Stimulated activated CD4-positive, alpha-beta T cell treated with anti-CD3 and anti-CD28 coated beads, Interleukin-2, amount 100 ng/mL, for 48 hours (primary cell): ENCODE measurements at regions not wholly inside any gene's neighbourhood (a gene's known extent, or its start where the extent isn't known, plus 50 kb on each side); places are given as distances from the start of the nearest gene placed in this dataset.
"Not testable (repeated sequence)": the region's sequence is repeated elsewhere in the genome, so short reads cannot be mapped to it uniquely, and the experiment has no call there.

ENCODE experiments used
- DNase-seq, 2 donors: peaks; one replicate each; pipeline ENCODE4 v3.0.0-alpha.2; 2020

- DNase-seq, result no peak
Observed at GRCh38 chr16:46519063-46519462, 102.1 kb downstream of the SHCBP1 start.

DNA sequence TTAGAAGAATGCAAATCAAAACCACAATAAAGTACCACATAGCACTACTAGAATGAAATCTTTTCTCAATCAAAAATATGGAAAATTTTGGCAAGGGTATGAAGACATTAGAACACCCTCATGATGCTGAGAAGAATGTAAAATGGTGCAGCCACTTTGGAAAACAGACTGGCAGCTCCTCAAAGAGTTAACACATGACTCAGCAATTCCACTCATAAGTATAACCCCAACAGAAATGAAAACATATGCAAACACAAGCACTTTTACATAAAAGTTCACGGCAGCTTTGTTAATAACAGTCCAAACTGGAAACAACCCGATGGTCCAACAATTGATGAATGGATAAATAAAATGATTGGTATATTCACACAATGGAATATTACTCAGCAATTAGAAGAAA lies 124.5 kb downstream of the SHCBP1 start:
- no peak for DNase-seq

DNA sequence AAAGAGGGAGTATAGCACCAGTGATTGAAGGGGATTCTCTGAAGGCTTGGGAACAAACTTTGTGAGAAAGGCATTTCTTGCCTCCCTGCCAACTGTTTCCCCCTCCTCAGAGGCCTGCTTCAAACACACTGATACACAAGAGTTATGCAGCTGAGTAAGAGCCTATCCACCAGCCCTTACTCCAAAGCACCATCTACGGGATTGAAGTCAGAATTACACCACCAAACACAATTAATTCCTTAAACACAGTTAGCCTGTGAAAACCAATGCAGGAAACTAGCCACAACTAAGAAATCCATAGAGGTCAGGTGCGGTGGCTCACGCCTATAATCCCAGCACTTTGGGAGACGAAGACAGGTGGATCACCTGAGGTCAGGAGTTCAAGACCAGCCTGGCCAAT lies 138.3 kb downstream of the SHCBP1 start:
- DNase-seq, result no peak

DNA sequence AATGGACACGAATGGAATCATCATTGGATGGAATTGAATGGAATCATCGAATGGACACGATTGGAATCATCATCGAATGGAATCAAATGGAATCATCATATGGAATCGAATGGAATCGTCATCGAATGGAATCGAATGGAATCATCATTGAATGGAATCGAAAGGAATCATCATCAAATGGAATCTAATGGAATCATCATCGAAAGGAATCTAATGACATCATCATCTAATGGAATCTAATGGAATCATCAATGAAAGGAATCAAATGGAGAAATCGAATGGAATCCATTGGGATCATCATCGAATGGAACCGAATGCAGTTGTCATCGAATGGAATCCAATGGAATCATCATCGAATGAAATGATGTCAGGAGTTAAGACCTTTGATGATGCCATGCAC lies 154.9 kb downstream of the SHCBP1 start:
- DNase-seq, result no peak

DNA sequence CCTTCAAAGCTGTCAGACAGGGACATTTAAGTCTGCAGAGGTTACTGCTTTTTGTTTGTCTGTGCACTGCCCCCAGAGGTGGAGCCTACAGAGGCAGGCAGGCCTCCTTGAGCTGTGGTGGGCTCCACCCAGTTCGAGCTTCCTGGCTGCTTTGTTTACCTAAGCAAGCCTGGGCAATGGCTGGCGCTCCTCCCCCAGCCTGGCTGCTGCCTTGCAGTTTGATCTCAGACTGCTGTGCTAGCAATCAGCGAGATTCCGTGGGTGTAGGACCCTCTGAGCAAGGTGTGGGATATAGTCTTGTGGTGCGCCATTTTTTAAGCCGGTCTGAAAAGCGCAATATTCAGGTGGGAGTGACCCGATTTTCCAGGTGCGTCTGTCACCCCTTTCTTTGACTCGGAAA lies 166.4 kb downstream of the SHCBP1 start:
- DNase-seq, result not testable (repeated sequence)

GRCh38 chr16:46428108-46429061 lies 192.8 kb downstream of the SHCBP1 start:
- no peak for DNase-seq

DNA sequence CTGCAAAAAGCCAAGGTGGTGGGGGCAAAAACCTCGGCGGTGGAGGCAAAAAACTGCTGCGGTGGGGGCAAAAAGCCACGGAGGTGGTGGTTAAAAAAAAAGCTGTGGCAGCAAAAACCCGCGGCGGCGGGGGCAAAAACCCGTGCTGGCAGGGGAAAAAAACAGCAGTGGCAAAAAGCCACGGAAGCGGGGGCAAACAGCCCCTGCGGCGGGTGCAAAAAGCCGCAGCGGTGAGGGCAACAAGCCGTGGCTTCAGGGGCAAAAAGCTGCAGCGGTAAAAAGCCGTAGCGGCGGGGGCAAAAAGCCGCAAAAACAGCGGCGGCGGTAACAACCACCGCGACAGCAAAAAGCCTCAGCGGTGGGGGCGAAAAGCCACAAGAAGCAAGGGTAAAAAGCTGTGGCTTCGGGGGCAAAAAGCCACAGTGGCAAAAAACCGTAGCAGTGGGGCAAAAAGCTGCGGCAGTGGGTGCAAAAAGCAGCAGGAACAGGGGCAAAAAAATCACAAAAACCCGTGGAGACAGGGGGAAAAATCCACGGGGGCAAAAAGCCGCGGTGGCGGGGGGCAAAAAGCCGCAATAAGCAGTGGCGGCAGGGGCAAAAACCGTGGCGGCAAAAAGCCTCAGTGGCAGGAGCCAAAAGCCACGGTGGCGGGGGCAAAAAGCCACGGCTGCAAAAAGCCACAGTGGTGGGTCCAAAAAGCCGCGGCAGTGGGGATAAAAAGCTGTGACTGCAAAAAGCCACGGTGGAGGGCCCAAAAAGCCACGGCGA lies 193.7 kb downstream of the SHCBP1 start:
- no peak for DNase-seq

- DNase-seq, result no peak
Observed at GRCh38 chr16:46426336-46426735, 194.8 kb downstream of the SHCBP1 start.

DNA sequence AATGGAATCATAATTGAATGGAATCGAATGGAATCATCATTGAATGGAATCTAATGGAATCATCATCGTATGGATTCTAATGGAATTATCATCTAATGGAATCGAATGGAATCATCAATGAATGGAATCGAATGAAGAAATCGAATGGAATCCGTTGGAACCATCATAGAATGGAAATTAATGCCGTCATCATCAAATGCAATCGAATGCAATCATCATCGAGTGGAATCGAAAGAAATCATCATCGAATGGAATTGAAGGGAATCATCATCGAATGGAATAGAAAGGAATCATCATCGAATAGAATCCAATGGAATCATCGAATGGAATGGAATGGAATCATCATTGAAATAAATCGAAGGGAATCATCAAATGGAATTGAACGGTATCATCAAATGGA lies 217.2 kb downstream of the SHCBP1 start:
- no peak for DNase-seq

DNA sequence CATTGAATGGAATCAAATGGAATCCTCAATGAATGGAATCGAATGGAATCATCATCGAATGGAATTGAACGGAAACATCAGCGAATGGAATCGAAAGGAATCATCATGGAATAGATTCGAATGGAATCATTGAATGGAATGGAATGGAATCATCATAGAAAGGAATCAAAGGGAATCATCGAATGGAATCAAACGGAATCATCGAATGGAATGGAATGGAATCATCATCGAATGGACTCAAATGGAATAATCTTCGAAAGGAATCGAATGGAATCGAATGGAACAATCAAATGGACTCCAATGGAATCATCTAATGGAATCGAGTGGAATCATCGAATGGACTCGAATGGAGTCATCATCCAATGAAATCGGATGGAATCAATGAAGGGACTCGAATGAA lies 222.6 kb downstream of the SHCBP1 start:
- DNase-seq, result not testable (repeated sequence)

DNA sequence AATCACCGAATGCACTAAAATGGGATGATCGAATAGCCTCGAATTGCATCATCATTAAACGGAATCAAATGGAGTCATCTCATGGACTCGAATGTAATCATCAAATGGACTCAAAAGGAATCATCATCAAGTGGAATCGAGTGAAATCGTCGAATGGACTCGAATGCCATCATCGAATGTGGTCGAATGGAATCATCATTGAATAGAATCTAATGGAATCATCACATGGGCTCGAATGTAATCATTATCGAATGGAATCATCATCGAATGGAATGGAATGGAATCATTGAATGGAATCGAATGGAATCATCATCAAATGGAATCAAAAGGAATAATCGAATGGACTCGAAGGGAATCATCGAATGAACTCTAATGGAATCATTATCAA lies 224.3 kb downstream of the SHCBP1 start:
- not testable (repeated sequence) for DNase-seq

GRCh38 chr16:46396131-46396882 lies 224.9 kb downstream of the SHCBP1 start:
- DNase-seq, result not testable (repeated sequence)

DNA sequence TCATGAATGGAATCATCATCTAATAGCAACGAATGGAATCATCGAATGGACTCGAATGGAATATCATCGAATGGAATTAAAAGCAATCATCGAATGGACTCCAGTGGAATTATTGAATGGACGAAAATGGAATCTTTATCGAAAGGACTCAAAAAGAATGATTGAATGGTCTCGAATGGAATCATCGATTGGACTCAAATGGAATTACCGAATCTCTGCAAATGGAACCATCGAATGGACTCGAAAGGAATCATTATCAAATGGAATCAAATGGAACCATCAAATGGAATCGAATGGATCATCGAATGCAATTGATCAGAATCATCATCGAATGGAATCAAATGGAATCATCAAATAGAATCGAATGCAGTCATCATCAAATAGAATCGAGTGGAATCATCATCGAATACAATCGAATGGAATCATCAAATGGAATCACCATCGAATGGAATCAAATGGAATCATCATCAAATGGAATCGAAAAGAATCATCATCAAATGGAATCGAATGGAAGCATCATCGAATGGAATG lies 225.7 kb downstream of the SHCBP1 start:
- DNase-seq, result not testable (repeated sequence)

DNA sequence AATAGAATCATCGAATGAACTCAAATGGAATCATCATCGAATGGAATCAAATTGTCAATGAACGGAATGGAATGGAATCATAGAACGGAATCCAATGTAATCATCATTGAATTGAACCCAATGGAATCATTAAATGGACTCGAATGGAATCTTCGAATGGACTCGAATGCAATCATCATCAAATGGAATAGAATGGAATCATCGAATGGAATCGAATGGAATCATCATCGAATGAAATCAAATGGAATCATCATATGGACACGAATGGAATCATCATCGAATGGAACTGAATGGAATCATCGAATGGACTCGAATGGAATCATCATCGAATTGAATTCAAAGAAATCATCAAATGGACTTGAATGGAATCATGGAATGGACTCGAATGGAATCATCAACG lies 226.2 kb downstream of the SHCBP1 start:
- not testable (repeated sequence) for DNase-seq

GRCh38 chr16:46394149-46394548 lies 227.0 kb downstream of the SHCBP1 start:
- not testable (repeated sequence) for DNase-seq

GRCh38 chr16:46392930-46393722 lies 228.1 kb downstream of the SHCBP1 start:
- not testable (repeated sequence) for DNase-seq

DNA sequence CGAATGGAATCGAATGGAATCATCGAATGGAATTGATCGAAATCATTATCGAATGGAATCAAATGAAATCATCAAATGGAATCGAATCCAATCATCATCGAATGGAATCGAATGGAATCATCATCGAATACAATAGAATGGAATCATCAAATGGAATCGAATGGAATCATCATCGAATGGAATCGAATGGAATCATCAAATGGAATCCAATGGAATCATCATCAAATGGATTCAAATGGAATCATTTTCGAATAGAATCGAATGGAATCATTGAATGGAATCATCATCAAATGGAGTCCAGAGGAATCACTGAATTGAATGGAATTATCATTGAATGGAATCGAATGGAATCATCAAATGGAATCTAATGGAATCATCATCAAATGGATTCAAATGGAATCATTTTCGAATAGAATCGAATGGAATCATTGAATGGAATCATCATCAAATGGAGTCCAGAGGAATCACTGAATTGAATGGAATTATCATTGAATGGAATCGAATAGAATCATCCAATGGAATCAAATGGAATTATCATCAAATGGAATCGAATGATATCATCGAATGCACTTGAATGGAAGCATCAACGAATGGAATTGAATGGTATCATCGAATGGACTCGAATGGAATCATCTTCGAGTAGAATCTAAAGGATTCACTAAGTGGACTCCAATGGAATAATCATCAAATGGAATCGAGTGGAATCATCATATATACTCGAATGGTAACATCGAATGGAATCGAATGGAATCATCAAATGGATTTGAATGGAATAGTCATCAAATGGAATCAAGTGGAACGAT lies 230.3 kb downstream of the SHCBP1 start:
- DNase-seq, result not testable (repeated sequence)

- peak; percentile 77 to 85 for DNase-seq
Observed at GRCh38 chr16:46389561-46390041, 231.6 kb downstream of the SHCBP1 start.

- DNase-seq, result not testable (repeated sequence)
Observed at GRCh38 chr16:46388939-46389491, 232.2 kb downstream of the SHCBP1 start.

GRCh38 chr16:46388354-46388753 lies 232.8 kb downstream of the SHCBP1 start:
- DNase-seq, result not testable (repeated sequence)

GRCh38 chr16:46387720-46388119 lies 233.5 kb downstream of the SHCBP1 start:
- peak; percentile 72 to 78 for DNase-seq
